Stimulated activated CD4-positive, alpha-beta T cell treated with anti-CD3 and anti-CD28 coated beads, Interleukin-1b, Interleukin-23, amount 100 ng/mL, for 24 hours (primary cell): ENCODE measurements at regions not wholly inside any gene's neighbourhood (a gene's known extent, or its start where the extent isn't known, plus 50 kb on each side); places are given as distances from the start of the nearest gene placed in this dataset.
"Not testable (repeated sequence)": the region's sequence is repeated elsewhere in the genome, so short reads cannot be mapped to it uniquely, and the experiment has no call there.

Source experiments
- DNase-seq, 4 experiments: peaks; one replicate each; pipeline ENCODE4 v3.0.0-alpha.2; 2020; ENCODE audit warnings: low read depth in 4 of 4, low spot score in 1 of 4

GRCh38 chr13:48883786-48884185 is 91.9 kb upstream of the FNDC3A start:
- DNase-seq: not testable (repeated sequence)

GRCh38 chr13:48885027-48885395 is 90.7 kb upstream of the FNDC3A start:
- DNase-seq: no peak

GRCh38 chr13:48888613-48889012 is 87.1 kb upstream of the FNDC3A start:
- DNase-seq: no peak

- no peak for DNase-seq
Measured at GRCh38 chr13:48890391-48890790, 85.3 kb upstream of the FNDC3A start.

- no peak for DNase-seq
Measured at GRCh38 chr13:48891586-48891985, 84.1 kb upstream of the FNDC3A start.

- DNase-seq: no peak
Measured at GRCh38 chr13:48892053-48892687, 83.5 kb upstream of the FNDC3A start.

GRCh38 chr13:48892688-48893075 is 83.0 kb upstream of the FNDC3A start:
- DNase-seq: no peak

- DNase-seq: no peak
Measured at GRCh38 chr13:48896312-48896711, 79.4 kb upstream of the FNDC3A start.

GRCh38 chr13:48901781-48902180 is 73.9 kb upstream of the FNDC3A start:
- no peak for DNase-seq

- no peak for DNase-seq
Measured at GRCh38 chr13:48902368-48902767, 73.3 kb upstream of the FNDC3A start.

GRCh38 chr13:48904668-48905290 is 70.9 kb upstream of the FNDC3A start:
- DNase-seq: no peak

- no peak for DNase-seq
Measured at GRCh38 chr13:48906200-48906599, 69.5 kb upstream of the FNDC3A start.

GRCh38 chr13:48908381-48909055 is 67.2 kb upstream of the FNDC3A start:
- no peak for DNase-seq

GRCh38 chr13:48909056-48909389 is 66.7 kb upstream of the FNDC3A start:
- DNase-seq: no peak

- no peak for DNase-seq
Measured at GRCh38 chr13:48910686-48911085, 65.0 kb upstream of the FNDC3A start.

- no peak for DNase-seq
Measured at GRCh38 chr13:48919751-48920150, 56.0 kb upstream of the FNDC3A start.

- no peak for DNase-seq
Measured at GRCh38 chr13:48920730-48921129, 55.0 kb upstream of the FNDC3A start.

GRCh38 chr13:48923376-48923775 is 52.3 kb upstream of the FNDC3A start:
- DNase-seq: no peak

- no peak for DNase-seq
Measured at GRCh38 chr13:48925001-48925400, 50.7 kb upstream of the FNDC3A start.
